Left kidney (tissue), 1 donor: ENCODE measurements at regions not wholly inside any gene's neighbourhood (a gene's known extent, or its start where the extent isn't known, plus 50 kb on each side); places are given as distances from the start of the nearest gene placed in this dataset.

Experiments used
- DNase-seq: peaks from one replicate; pipeline ENCODE4 v3.0.0-alpha.2; 2013

DNA sequence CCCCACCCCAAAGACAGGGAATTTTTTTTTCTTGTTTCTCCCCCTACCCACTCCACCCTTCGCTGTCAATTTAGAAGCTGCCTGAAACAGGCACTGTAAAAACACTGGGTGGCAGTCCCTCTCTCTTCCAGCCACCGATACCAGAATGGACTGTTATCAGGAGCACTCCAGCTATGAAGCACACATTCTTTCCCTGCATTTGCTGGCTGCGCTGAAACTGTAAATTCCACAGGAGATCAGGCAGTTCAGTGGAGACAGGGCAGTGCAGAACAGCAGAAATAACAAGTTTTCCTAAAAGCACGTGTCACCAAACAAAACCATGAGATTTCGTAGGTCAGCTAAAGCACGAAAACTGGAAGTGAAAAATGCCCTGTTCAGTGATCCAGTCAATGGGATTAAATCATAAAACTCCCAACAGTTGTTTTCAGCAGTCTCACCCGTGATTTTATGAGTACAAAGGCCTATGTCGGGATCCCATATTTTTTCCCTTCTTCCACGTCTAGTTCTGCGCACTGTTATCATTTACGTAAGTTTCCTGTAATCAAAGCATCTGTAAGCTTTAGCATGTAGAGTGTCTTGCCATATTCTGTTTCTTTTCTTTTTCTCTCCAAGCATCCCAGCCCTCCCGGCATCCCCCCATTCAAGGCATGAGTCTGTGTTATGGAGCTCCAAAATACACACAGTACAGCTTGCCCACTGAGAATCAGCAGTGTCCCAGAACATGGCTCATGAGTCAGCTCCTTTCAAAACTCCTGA lies 359.9 kb upstream of the EPHA7 start:
- peak; percentile 28 for DNase-seq

DNA sequence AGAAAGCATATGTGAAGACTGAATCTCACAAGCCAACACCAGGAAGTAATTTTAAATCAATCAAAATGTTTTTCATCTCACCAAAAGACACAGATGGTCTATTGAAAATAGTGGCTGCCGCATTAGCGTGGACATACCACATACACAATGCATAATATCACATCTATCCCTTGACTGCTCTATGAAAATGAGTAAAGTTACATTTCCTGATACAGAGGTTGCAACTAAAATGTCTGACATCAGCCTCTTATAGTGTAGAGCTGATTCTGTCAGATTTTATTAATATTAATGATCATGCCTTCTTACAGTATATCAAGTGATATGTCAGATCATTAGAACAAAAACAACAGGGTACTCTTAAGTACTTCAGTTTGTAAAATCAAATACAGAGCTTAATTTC lies 339.8 kb upstream of the EPHA7 start:
- no peak for DNase-seq

DNA sequence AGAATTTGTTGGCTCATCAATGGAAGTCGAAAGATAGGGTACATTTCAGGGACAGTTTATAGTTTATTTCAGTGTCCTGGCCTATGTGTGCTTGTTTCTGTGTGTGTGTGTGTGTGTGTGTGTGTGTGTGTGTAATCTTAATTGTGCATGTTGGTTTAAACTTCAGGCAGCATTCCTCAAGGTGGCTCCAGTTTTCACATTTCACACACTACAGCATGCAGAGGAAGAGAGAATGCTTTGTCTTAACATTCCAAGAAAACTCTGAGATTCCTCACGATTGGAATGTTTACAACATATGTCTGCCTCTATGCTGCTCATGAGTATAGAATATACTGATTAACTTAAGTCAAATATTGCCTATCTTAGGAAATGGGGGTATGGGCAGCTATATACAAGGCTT lies 332.6 kb upstream of the EPHA7 start:
- no peak for DNase-seq

DNA sequence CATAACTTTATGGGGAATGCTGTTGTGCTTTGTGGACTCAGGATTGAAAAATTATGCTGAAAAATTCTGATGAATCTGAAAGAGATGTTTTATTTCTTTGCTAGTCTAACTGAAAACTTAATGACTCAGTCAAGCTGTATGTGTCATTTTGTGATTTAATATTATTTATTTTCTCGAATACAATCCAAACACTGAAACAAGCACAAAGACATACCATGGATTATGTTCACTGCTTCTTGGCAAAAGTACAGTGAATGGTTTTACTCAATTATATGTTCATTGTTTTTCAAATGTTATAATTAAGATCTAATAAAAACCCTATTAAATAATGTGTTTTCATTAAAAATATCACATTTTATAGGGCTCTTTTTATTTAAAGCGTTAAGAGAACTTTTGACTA lies 330.6 kb upstream of the EPHA7 start:
- DNase-seq = no peak

DNA sequence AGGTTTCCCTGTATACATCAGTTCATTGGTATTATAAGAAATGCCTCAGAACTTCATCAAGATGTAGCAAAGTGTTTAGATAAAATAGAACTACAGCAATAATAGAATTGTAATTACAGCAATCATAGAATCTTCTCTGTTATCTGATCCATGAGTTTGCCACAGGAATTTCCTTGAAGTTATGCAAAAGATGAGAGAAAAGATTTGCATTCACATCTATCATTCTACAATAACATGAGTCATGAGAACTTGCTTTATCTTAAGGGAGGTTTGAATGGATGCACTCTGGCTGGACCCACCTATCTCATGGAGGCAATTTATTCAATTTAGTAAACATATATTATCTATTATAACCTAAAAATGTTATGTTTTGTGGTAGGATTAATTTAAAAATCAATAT lies 329.8 kb upstream of the EPHA7 start:
- DNase-seq = no peak

DNA sequence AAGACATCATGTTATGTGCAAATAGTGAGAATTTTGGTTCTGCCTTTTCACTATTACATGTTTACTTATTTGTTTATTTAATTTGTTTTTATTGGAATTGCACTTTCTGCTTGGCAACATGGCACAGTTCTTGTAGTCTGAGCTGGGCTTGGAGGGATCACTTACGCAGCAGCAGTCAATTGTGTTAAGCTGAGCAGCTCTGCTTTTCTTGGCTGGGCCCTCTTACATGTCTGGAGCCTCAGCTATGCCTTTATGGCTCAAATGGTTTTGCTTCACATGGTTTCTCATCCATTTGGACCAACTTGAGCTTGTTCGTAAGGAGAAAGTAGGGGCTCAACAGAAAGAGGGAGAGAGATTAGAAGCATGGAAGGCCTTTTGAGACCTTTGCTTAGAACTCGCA lies 327.5 kb upstream of the EPHA7 start:
- no peak for DNase-seq

DNA sequence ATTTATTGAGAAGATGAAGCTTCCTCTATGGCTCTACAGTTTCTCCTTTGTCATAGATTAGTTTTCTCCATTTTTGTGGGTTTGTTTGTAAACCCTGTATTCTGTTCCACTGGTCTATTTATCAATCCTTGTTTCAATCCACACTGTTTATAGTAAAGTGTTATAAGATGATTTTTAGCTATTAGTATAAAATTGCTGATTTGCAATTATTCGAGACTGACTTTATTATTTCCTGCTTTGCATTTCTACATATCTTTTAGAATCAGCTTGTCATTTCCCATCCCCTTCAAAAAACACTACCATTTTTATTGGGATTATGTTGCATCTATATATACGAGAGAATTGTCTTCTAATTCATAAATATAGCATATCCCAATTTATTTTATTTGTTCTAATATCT lies 325.9 kb upstream of the EPHA7 start:
- no peak for DNase-seq

DNA sequence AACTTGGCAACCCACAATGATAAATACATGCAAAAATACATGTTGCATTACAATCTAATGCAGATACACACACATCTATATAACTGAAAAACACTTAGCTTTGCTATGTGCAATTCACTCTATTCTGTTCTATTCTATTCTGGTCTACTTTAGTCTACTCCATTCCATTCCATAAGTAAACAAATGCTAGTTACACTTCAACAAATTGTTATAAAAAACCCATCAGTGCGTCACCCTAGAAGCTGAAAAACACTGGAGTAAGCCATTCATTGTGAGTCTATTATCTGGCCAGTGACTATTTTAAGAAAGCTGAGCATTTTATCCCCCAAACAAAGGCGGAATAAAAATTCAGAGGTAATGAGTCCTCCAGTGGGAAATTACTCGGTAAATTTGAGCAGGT lies 315.7 kb upstream of the EPHA7 start:
- DNase-seq = no peak

DNA sequence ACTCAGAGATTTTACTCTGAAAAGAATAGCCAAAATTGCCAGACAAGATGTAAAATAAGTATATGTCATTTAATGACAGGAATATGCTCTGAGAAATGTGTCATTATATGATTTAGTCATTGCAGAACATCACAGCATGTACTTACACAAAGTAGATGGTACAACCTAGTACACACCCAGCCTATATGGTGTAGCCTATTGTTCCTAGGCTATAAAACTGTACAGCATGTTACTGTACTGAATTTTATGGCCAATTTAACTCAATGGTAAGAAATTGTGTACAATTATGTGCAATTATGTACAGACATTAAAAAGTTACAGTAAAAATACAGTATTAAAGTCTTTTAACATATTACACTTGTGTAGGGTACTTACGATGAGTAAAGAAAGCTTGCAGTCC lies 311.9 kb upstream of the EPHA7 start:
- DNase-seq = no peak

DNA sequence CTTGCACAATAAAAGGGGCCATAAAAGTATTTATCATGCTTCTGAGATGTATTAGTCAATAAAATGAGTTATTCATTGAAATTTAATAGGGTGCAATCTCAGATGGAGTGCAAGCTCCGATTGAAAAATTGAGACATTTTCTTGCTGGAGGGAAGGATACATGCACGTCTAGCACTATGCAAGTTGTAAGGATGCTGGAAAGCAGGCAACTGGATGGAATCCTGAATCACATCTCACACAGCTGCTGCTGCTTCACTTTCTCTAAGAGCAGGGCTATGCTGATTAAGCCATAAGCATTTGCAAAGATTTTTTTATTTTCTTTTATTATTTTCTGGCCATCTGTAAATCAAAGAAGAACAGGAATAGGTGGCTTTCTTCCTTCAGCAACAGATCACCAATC lies 308.8 kb upstream of the EPHA7 start:
- DNase-seq = no peak

DNA sequence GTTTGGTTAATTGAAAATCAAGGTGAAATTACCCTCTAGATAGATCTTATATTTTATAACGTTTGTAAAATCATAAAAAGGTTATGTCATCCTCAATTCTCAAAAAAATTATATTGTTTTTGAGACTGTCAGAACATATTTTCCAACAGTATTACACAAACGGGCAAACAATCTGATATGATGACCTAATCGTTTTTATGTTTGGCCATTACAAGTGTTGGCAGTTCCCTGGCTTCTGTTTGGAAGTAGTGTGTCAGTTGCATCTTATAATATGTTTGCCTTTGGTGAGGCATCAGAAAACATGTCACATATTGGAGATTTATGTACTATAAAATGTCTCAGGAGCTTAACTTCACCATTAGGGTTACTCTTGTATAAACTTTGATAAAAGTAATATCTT lies 308.1 kb upstream of the EPHA7 start:
- DNase-seq = no peak

DNA sequence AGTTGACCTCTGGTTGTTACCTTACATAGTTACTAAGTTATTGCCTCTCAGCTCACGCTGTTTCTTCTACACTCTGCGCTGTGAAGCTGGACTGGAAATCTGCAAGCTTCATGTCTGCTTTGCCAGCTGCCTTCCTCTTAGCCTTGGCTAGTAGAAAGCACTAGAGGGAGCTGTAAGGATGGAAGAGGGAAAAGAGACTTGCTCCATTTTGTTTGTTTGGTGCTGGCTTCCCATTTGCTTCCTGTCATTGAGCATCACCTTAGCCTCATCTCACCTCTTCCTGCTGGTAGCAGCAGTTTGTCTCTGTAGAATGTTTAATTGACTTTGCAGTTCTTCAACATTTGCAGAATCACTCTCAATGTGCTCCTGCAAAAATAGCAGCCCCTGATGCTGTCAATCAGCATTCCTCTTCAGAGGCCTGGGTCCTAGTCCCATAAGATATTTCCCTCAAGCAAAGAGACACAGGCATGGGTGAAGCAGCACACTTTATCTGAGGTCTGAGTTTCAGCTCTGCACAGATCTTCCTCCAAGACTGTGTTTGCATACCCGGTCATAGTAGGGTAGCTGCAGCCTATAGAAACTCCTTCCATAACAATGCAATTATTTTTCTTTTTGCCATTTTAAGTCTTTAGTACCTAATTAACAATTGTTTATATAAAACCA lies 302.2 kb upstream of the EPHA7 start:
- peak; percentile 10 for DNase-seq

DNA sequence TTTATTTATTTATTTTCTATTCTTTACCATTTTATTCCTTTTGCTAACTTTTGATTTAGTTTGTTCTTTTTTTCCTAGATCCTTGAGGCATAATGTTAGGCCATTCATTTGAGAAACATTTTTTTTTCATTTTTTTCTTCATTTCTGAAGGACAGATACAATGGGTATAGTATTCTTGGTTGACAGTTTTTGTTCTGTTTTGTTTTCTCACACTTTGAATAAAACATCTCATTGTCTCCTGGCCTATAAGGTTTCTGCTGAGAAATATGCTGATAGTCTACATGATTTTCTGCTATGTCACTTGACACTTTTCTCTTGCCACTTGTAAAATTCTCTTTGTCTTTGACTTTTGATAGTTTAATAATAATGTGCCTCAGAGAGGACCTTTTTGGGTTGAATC lies 294.6 kb upstream of the EPHA7 start:
- no peak for DNase-seq

DNA sequence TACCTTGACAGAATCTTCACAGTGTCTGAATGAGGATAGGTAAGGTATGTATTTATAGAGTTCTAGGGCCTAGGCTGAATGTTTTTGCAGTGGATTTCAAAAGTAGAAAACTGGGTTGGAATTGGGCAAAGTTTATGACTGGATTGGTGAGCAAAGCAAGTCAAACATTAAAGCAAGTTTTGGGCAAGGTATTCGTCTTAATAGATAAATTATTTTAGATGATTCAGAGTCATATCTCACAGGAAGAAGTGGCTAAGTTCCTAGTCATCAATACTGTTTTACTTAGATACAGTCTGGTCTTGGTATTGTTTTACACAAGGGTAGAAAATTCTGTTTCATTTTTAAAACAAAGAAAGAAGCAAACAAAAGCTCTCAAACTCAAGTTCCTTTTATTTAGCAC lies 284.1 kb upstream of the EPHA7 start:
- no peak for DNase-seq

DNA sequence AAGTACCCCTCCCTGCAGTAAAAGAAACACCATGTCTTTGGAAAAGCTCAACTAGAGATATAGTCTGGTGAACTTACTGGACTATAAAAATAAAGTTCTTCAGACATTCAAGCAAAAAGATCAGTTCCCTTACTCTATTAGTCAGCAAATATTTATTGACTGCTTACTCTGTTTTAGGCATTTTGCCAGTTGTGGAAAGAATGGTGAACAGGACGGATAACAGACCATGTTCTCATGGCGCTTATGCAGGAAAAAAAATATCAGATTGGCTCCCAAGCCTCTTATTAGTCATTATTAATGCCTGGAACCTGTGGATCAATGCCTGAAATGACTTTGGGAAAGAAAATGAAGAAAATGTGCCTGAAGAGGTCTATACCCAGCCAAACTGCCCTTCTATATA lies 282.2 kb upstream of the EPHA7 start:
- DNase-seq = no peak

DNA sequence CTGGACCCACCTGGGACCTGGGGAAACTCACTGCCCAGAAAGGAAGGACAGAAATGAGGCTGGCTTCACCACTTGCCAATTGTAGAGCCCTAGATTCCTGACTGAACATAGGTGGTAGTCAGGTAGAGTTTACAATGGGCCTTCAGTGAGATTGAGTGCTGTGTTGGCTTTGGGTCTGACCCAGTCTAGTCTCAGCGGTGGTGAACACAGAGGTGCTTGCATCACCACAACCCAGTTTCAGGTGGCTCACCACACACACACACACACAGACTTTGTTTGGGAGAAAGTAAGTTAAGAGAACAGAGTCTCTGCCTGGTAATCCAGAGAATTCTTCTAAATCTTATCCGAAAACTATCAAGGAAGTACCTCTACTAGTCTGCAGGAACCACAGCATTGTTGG lies 266.1 kb upstream of the EPHA7 start:
- DNase-seq = no peak

DNA sequence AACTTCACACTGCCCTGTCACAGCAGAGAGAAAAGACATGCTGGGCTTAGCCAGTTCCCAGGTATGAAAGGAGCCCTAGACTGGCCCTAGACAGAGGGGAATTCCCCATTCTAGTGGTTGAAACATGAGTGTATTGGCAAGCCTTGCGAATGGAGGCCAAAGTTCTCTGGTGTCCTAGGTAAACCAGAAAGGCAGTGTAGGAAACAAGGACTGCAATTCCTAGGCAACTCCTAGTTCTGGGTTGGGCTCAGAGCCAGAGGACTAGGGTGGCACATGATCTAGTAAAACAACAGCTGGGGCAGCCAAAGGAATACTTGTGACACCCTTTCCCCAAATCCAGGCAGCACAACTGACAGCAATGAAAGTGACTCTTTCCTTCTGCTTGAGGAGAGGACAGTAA lies 265.0 kb upstream of the EPHA7 start:
- no peak for DNase-seq

DNA sequence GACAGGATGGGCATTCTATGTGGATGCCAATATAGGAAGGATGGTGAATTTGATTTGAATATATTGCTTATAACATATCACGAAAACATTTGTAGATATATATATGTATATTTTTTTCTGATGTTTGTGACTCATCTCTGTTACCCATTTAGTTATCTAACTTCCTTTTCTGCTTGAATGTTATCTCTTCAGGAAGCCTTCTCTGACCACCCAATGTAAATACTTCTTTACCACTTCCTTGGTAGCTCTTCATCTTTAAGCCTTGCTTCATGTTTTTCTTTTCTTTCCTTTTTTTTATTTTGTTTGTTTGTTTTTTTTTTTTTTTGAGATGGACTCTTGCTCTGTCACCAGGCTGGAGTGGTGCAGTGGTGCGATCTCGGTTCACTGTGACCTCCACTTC lies 260.5 kb upstream of the EPHA7 start:
- no peak for DNase-seq

DNA sequence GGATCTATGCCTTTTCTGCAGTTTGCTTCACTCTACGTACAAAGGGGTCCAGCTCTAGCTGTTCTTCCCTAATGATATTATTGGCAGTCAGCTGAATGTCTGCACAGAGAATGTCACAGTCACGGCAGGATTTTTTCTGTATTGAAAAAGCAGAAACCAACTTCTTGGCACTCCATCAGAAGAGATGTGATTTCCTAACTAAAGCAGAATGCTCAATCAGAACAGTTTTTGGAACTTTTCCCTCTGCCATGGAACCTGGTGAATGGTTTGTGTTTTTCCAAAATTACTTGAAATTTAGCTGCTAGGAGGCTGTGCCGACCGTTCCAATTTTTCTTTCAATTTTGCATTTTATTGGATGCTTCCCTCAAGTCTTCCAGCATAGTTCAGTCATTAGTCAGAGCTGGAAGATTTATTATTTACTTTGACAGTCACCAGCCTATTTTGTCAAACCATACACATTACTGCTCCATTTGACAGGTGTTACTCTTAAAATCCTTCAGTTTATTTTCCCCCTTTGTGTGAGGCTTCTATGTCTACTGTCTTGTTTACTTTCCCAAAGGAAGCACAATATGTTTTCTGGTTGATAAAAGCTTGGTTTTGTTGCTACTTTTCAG lies 259.6 kb upstream of the EPHA7 start:
- DNase-seq = no peak

DNA sequence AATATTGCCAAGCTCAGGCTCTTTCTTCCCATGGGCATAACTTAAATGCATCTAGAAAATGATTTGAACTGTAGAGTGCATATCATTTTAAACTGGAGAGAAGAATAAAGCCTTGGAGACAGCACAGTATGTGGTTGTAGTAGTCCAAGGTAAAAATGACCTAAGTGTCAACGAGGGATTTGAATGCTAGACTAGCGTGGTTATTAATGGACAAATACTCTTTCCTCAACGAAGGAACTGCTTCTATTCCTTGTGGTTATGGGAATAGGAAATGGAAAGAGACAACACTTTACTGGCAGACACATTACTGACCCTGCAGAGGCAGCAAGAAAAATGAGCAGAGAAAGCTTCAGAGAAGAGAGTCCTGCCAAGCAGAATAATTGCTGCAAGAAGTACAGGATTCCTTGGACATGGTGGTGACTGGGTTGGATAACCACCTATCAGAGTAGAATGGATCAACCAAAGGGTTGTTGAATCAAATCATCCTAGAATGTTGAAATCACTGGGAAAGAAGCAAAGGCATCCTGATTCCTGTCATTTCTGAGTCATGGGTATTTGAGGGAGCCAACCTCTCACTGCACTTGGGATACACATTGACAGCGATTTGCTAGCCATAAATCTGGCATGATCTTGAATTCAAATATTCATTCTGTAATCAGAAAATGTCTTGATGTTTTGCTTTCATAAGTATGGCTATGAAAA lies 258.1 kb upstream of the EPHA7 start:
- no peak for DNase-seq

DNA sequence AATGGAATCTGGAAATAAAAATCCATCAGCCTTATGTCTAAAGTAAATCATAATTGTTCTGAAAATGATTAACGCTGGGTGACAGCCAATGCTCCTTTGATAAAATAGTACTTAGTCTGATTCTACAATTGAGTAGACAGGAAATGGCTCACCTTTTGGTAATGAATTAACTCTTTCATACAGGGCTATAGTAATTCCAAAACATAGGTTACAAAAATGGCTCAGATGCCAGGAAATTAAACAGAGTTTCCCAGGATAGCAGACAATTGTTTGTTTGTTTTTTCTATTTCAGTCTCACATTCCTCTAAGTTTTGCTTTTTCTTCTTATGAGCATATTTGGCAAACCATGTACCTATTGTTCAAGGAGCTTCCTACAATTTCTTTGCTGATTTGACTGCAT lies 257.2 kb upstream of the EPHA7 start:
- no peak for DNase-seq

DNA sequence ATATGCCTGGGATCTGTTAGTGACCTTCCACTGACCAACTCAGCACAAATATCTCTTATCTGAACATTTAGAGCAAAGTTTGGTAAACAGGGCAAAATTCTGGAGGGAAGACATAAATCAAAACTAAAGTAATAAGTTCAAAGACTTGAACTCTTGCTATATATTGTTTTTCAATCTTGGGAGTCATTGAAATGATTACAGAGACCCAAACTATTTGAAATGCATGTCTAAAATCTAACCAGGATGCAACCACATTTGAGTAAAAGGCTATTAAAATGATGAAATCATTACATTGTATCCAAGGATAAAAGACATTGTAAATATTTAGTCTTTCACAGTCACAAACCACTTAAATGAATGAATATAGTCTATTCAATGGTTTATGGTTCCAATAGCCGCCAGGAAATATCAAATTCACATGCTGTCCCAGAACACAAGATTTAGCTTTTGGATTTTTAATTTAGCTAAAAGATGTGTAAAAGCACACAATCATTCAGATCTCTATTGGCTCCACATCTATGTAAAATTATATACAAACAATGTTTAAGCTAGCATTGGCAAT lies 256.6 kb upstream of the EPHA7 start:
- no peak for DNase-seq

DNA sequence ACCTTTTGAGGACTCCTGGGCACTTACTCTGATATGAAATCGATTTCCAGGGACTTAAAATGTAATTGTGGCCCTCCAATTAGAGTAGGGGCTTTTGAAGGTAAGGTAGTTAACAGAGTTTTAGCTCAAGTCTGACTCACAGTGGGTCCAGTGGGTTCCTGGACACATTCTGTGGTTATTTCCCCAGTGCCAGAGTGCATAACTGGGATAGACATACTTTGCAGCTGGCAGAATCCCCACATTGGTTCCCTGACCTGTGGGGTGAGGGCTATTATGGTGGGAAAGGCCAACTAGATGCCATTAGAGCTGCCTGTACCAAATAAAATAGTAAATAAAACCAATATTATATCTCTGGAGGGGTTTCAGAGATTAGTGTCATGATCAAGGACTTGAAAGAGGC lies 243.8 kb upstream of the EPHA7 start:
- no peak for DNase-seq
